B cell (primary cell): ENCODE measurements at regions not wholly inside any gene's neighbourhood (a gene's known extent, or its start where the extent isn't known, plus 50 kb on each side); places are given as distances from the start of the nearest gene placed in this dataset.

Experiments used
- ATAC-seq: fragments of 200-7000 bp; cut with Tn5 transposase; one replicate; pipeline ENCODE4 v1.10.0; 2021; ENCODE audit warnings: low read depth, mild to moderate bottlenecking, moderate number of reproducible peaks, moderate library complexity
- CTCF ChIA-PET: fragments of 350-600 bp; sonication (Branson Sonifier 250); formaldehyde crosslinking; loops from one replicate; lab custom pipeline; 2021; ENCODE audit warnings: antibody characterized with exemption, inconsistent platforms; lab: Charles Lee
- POLR2A ChIA-PET: fragments of 350-600 bp; sonication (Branson Sonifier 250); formaldehyde crosslinking; loops from one replicate; lab custom pipeline; 2021; ENCODE audit warnings: antibody characterized with exemption; lab: Charles Lee
- DNase-seq: peaks from one replicate; pipeline ENCODE4 v3.0.0; 2013
- H2AFZ ChIP-seq: 2 replicates; pipeline ENCODE4 v1.6.1; 2012; ENCODE audit warnings: mild to moderate bottlenecking, low read depth, low read length; ENCODE audit not compliant: insufficient read depth, poor library complexity, severe bottlenecking
- H3K27ac ChIP-seq, 2 donors: 1 replicate in 1 of 2; 2 replicates in 1 of 2; pipeline ENCODE4 v1.5.1; 2012 to 2013; ENCODE audit warnings: low read length in 2 of 2, mild to moderate bottlenecking in 2 of 2, moderate library complexity in 1 of 2
- H3K27me3 ChIP-seq, 4 experiments: fragments of 200-600 bp in 1 of 4; sonication (generic) in 1 of 4; replicated peaks in 1 of 4; 1 replicate in 2 of 4; 2 replicates in 2 of 4; pipeline versions ENCODE4 v1.6.1 to v1.7.0; 2013 to 2016; ENCODE audit warnings: low read length in 3 of 4, mild to moderate bottlenecking in 2 of 4, mixed read lengths in 1 of 4, moderate library complexity in 1 of 4; ENCODE audit not compliant: insufficient read depth in 4 of 4, control insufficient read depth in 3 of 4; ENCODE audit errors: control extremely low read depth in 1 of 4
- H3K36me3 ChIP-seq, 2 experiments: replicated peaks in 1 of 2; 1 replicate in 1 of 2; 2 replicates in 1 of 2; pipeline versions ENCODE4 v1.6.1 to v1.7.1; 2013; ENCODE audit warnings: low read length in 1 of 2; ENCODE audit not compliant: insufficient read depth in 2 of 2, control insufficient read depth in 1 of 2; ENCODE audit errors: control extremely low read depth in 1 of 2, extremely low read depth in 1 of 2
- H3K4me1 ChIP-seq, 2 donors: fragments of 200-600 bp in 1 of 2; sonication (generic) in 1 of 2; 1 replicate in 1 of 2; 2 replicates in 1 of 2; pipeline versions ENCODE4 v1.5.1 to v1.6.1; 2013 to 2017; ENCODE audit warnings: low read length in 2 of 2; ENCODE audit not compliant: control insufficient read depth in 2 of 2, insufficient read depth in 2 of 2
- H3K4me2 ChIP-seq: replicated peaks from 2 replicates; pipeline ENCODE3; 2012; ENCODE audit warnings: mild to moderate bottlenecking, low read depth, low read length; ENCODE audit not compliant: poor library complexity, severe bottlenecking
- H3K4me3 ChIP-seq, 5 experiments: fragments of 200-600 bp in 1 of 5; sonication (generic) in 1 of 5; 1 replicate in 3 of 5; 2 replicates in 2 of 5; pipeline versions ENCODE4 v1.5.1 to v1.7.0; 2011 to 2016; ENCODE audit warnings: low read length in 4 of 5, mild to moderate bottlenecking in 4 of 5, low read depth in 2 of 5, control low read depth in 1 of 5, moderate library complexity in 1 of 5; ENCODE audit not compliant: insufficient read depth in 1 of 5; ENCODE audit errors: control extremely low read depth in 1 of 5, extremely low read depth in 1 of 5
- H3K79me2 ChIP-seq: fragments of 200-600 bp; sonication (generic); one replicate; pipeline ENCODE4 v1.6.0; 2016; ENCODE audit warnings: low read length; ENCODE audit not compliant: control insufficient read depth, insufficient read depth
- H3K9ac ChIP-seq: fragments of 200-600 bp; sonication (generic); 2 replicates; pipeline ENCODE4 v1.6.1; 2017; ENCODE audit warnings: mild to moderate bottlenecking, low read length, moderate library complexity
- H3K9me3 ChIP-seq, 3 donors: one replicate each; pipeline versions ENCODE4 v1.6.1 to v1.7.1; 2013; ENCODE audit warnings: low read length in 2 of 3; ENCODE audit not compliant: control insufficient read depth in 2 of 3, insufficient read depth in 1 of 3; ENCODE audit errors: control extremely low read depth in 1 of 3
- H4K20me1 ChIP-seq: 2 replicates; pipeline ENCODE4 v1.6.0; 2012; ENCODE audit warnings: mild to moderate bottlenecking, low read length; ENCODE audit not compliant: insufficient read depth, control insufficient read depth, poor library complexity, severe bottlenecking
- H3K27ac Mint-ChIP-seq: one replicate; pipeline ENCODE4 v1.8.0; 2021; ENCODE audit warnings: mixed read lengths
- H3K27me3 Mint-ChIP-seq: one replicate; pipeline ENCODE4 v1.8.0; 2021; ENCODE audit warnings: mixed read lengths
- H3K4me1 Mint-ChIP-seq: one replicate; pipeline ENCODE4 v1.8.0; 2021; ENCODE audit warnings: mixed read lengths
- H3K4me3 Mint-ChIP-seq: one replicate; pipeline ENCODE4 v1.8.0; 2021; ENCODE audit warnings: mixed read lengths
- H3K9me3 Mint-ChIP-seq: one replicate; pipeline ENCODE4 v1.8.0; 2022; ENCODE audit warnings: mixed read lengths; ENCODE audit not compliant: insufficient read depth
- EZH2 ChIP-seq: IDR thresholded peaks from 2 replicates; pipeline ENCODE4 v1.6.1; 2012; ENCODE audit warnings: borderline replicate concordance, low read depth, mild to moderate bottlenecking, moderate library complexity, low read length; ENCODE audit not compliant: insufficient read depth, poor library complexity, severe bottlenecking
- WGBS: methylation state at CpG from one replicate; pipeline ENCODE4 v1.1.5; 2013; ENCODE audit warnings: missing lambda C conversion rate; ENCODE audit not compliant: insufficient coverage; 5-methylcytosine and 5-hydroxymethylcytosine counted together
- intact Hi-C: fragments of 100-400 bp; cut with micrococcal nuclease; formaldehyde crosslinking; loops from one replicate; pipeline ENCODE4 v1.10.0; 2022
- TF ChIP-seq, protein P1 (sequence below): fragments of 200-600 bp; IDR thresholded peaks from one replicate; pipeline ENCODE4 v1.8.0; 2022; ENCODE audit warnings: antibody characterized with exemption, mild to moderate bottlenecking

GRCh38 chr6:154569156-154569862 lies 58.8 kb upstream of the CNKSR3 start:
- ATAC-seq: no peak
- Histone ChIP-seq H3K9ac (no peak overlapping the region), H2AFZ (no peak overlapping the region), H3K9me3 (no peaks in the 10 kb centered on the region), H4K20me1 (no peaks in the 10 kb centered on the region), H3K4me1 (no peaks in the 10 kb centered on the region), H3K27ac (no peak overlapping the region), H3K27me3 (no peaks in the 10 kb centered on the region), H3K36me3 (no peaks in the 10 kb centered on the region), H3K4me3 (no peak overlapping the region), H3K79me2 (no peaks in the 10 kb centered on the region), H3K4me2 (no peak overlapping the region)
- no peak for DNase-seq
- CTCF ChIA-PET: no interaction called here
- Mint-ChIP-seq H3K9me3 (no peaks in the 10 kb centered on the region), H3K27ac (no peak overlapping the region), H3K27me3 (peaks cover 3% of the 10 kb centered on the region), H3K4me3 (no peak overlapping the region), H3K4me1 (no peaks in the 10 kb centered on the region)
- TF ChIP-seq, protein P1, sequence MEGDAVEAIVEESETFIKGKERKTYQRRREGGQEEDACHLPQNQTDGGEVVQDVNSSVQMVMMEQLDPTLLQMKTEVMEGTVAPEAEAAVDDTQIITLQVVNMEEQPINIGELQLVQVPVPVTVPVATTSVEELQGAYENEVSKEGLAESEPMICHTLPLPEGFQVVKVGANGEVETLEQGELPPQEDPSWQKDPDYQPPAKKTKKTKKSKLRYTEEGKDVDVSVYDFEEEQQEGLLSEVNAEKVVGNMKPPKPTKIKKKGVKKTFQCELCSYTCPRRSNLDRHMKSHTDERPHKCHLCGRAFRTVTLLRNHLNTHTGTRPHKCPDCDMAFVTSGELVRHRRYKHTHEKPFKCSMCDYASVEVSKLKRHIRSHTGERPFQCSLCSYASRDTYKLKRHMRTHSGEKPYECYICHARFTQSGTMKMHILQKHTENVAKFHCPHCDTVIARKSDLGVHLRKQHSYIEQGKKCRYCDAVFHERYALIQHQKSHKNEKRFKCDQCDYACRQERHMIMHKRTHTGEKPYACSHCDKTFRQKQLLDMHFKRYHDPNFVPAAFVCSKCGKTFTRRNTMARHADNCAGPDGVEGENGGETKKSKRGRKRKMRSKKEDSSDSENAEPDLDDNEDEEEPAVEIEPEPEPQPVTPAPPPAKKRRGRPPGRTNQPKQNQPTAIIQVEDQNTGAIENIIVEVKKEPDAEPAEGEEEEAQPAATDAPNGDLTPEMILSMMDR: no peak
- no peak for TF ChIP-seq EZH2
- no CpG with 5 or more reads among the region's 3 CpGs for WGBS
- POLR2A ChIA-PET: no interaction called here
- intact Hi-C loops: no loop called here

GRCh38 chr6:154570505-154570904 lies 60.0 kb upstream of the CNKSR3 start:
- Histone ChIP-seq H3K9ac (no peak overlapping the region), H3K27me3 (no peaks in the 10 kb centered on the region), H3K79me2 (no peaks in the 10 kb centered on the region), H3K9me3 (no peaks in the 10 kb centered on the region), H3K4me3 (no peak overlapping the region), H3K36me3 (no peaks in the 10 kb centered on the region), H4K20me1 (no peaks in the 10 kb centered on the region), H2AFZ (no peak overlapping the region), H3K27ac (no peak overlapping the region), H3K4me1 (no peaks in the 10 kb centered on the region), H3K4me2 (no peak overlapping the region)
- Mint-ChIP-seq H3K4me3 (no peak overlapping the region), H3K4me1 (no peaks in the 10 kb centered on the region), H3K27me3 (peaks cover 3% of the 10 kb centered on the region), H3K27ac (no peak overlapping the region), H3K9me3 (no peaks in the 10 kb centered on the region)
- POLR2A ChIA-PET: no interaction called here
- CTCF ChIA-PET: no interaction called here
- no CpG with 5 or more reads among the region's 2 CpGs for WGBS
- intact Hi-C loops: no loop called here
- ATAC-seq: no peak
- DNase-seq: no peak
- TF ChIP-seq, protein P1: no peak
